ENCODE measurements at regions not wholly inside any gene's neighbourhood (a gene's known extent, or its start where the extent isn't known, plus 50 kb on each side); places are given as distances from the start of the nearest gene placed in this dataset.

DNA sequence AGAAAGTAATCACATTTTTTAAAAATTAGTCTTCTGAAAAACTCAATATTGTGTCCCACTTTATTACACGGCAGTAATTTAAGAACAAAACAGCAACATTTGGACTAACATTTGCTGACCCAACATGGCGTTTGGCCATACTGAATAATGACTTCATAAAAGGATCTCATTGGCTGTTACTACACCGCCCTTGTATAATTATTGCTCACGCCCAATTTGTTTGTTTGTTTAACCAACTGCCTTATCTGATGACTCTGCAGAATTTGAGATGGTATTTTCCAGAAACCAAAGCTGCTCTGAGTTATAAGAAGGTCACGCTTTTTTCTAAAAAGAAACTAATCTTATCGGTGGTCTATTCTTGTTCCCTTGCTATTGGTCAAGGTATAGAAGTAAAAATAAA, 200.2 kb upstream of the TARS1 start:
- no peak overlapping the region for H3K27ac ChIP-seq (ENCODE audit: low read depth, low read length)

DNA sequence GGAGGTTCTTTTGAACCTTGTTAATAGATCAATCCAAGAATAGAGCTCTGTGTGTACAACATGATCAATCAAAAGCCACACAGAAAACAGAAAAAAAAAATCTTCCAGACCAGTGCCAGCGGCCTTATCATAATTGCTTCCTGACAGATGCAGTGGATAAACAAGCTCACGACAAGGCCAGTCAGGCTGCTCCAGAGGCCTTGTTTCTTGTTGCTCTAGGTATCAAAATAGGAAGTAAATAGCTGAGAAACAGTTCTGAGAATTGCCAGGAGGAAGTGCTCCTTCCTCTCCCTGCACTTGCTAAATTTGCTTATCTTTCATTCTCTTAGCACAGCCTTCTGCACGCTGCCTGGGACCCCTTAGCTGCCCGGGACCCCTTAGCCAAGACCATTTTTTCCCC, 199.0 kb upstream of the TARS1 start:
- no peak for TF ChIP-seq EZH2phosphoT487 (IDR thresholded peaks at IDR 0.05; ENCODE audit: borderline replicate concordance, low read length)
- TF ChIP-seq, protein P1, sequence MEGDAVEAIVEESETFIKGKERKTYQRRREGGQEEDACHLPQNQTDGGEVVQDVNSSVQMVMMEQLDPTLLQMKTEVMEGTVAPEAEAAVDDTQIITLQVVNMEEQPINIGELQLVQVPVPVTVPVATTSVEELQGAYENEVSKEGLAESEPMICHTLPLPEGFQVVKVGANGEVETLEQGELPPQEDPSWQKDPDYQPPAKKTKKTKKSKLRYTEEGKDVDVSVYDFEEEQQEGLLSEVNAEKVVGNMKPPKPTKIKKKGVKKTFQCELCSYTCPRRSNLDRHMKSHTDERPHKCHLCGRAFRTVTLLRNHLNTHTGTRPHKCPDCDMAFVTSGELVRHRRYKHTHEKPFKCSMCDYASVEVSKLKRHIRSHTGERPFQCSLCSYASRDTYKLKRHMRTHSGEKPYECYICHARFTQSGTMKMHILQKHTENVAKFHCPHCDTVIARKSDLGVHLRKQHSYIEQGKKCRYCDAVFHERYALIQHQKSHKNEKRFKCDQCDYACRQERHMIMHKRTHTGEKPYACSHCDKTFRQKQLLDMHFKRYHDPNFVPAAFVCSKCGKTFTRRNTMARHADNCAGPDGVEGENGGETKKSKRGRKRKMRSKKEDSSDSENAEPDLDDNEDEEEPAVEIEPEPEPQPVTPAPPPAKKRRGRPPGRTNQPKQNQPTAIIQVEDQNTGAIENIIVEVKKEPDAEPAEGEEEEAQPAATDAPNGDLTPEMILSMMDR (IDR thresholded peaks at IDR 0.05; ENCODE audit: low read depth, low read length, poor library complexity, severe bottlenecking) = no peak
- Histone ChIP-seq H3K79me2 (ENCODE audit: control insufficient read depth, low read length) (no peaks in the 10 kb centered on the region), H3K4me2 (ENCODE audit: low read length) (no peak overlapping the region)

More for the DNA sequence above, 200.2 kb upstream of the TARS1 start:
- no peaks in the 10 kb centered on the region for H3K4me1 ChIP-seq (ENCODE audit: control insufficient read depth, low read length)
- no peak overlapping the region for H3K4me2 ChIP-seq (ENCODE audit: low read length)
- no peak overlapping the region for H3K4me3 ChIP-seq (ENCODE audit: low read length)
- no peaks in the 10 kb centered on the region for H3K79me2 ChIP-seq (ENCODE audit: control insufficient read depth, low read length)
- no peaks in the 10 kb centered on the region for H3F3A ChIP-seq (ENCODE audit: control insufficient read depth, insufficient read depth)
- no peaks in the 10 kb centered on the region for H3K27me3 ChIP-seq (ENCODE audit: control insufficient read depth, low read length)
- no peaks in the 10 kb centered on the region for H3K9me3 ChIP-seq (ENCODE audit: control insufficient read depth, insufficient read depth, low read length)
- no peaks in the 10 kb centered on the region for H3K9me2 ChIP-seq (replicated peaks; ENCODE audit: control insufficient read depth, low read length)
- TF ChIP-seq EZH2phosphoT487 (IDR thresholded peaks at IDR 0.05; ENCODE audit: borderline replicate concordance, low read length) = no peak
- TF ChIP-seq, protein P1 (IDR thresholded peaks at IDR 0.05; ENCODE audit: low read depth, low read length, poor library complexity, severe bottlenecking) = no peak
- H4K20me1 ChIP-seq (ENCODE audit: control insufficient read depth, insufficient read depth, low read depth, low read length) = no peaks in the 10 kb centered on the region
- H3K36me3 ChIP-seq (ENCODE audit: control insufficient read depth, low read length) = no peaks in the 10 kb centered on the region

DNA sequence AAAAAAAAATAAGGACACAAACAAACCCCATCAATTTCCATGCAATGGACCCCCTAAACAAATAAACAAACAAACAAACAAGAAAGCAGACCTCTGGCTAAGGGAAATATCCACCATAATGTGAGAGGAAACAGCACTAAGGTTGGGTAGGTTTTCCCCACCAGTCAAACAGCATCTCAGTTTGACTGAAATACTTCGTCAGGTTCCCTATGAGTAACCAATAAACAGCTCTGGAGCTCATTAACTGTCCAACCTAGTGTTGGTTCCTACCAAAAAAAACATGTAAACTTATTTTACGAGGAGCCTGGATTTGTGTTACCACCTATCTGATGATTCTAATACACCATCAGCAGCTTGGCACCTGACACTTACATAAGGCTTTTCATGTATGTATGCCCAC, 198.5 kb upstream of the TARS1 start:
- Histone ChIP-seq H3K36me3 (ENCODE audit: control insufficient read depth, low read length) (no peaks in the 10 kb centered on the region), H3K79me2 (ENCODE audit: control insufficient read depth, low read length) (no peaks in the 10 kb centered on the region), H3K27ac (ENCODE audit: low read depth, low read length) (no peak overlapping the region), H4K20me1 (ENCODE audit: control insufficient read depth, insufficient read depth, low read depth, low read length) (no peaks in the 10 kb centered on the region), H3K4me1 (ENCODE audit: control insufficient read depth, low read length) (no peaks in the 10 kb centered on the region), H3K27me3 (ENCODE audit: control insufficient read depth, low read length) (no peaks in the 10 kb centered on the region), H3K9me3 (ENCODE audit: control insufficient read depth, insufficient read depth, low read length) (no peaks in the 10 kb centered on the region), H3F3A (ENCODE audit: control insufficient read depth, insufficient read depth) (no peaks in the 10 kb centered on the region), H3K4me2 (ENCODE audit: low read length) (no peak overlapping the region), H3K4me3 (ENCODE audit: low read length) (no peak overlapping the region), H3K9me2 (replicated peaks; ENCODE audit: control insufficient read depth, low read length) (no peaks in the 10 kb centered on the region)
- no peak for TF ChIP-seq EZH2phosphoT487 (IDR thresholded peaks at IDR 0.05; ENCODE audit: borderline replicate concordance, low read length)

More for the DNA sequence above, 199.0 kb upstream of the TARS1 start:
- Histone ChIP-seq H3F3A (ENCODE audit: control insufficient read depth, insufficient read depth) (no peaks in the 10 kb centered on the region), H3K9me2 (replicated peaks; ENCODE audit: control insufficient read depth, low read length) (no peaks in the 10 kb centered on the region), H3K27me3 (ENCODE audit: control insufficient read depth, low read length) (no peaks in the 10 kb centered on the region), H3K27ac (ENCODE audit: low read depth, low read length) (no peak overlapping the region), H3K4me1 (ENCODE audit: control insufficient read depth, low read length) (no peaks in the 10 kb centered on the region), H4K20me1 (ENCODE audit: control insufficient read depth, insufficient read depth, low read depth, low read length) (no peaks in the 10 kb centered on the region), H3K36me3 (ENCODE audit: control insufficient read depth, low read length) (no peaks in the 10 kb centered on the region), H3K4me3 (ENCODE audit: low read length) (no peak overlapping the region), H3K9me3 (ENCODE audit: control insufficient read depth, insufficient read depth, low read length) (no peaks in the 10 kb centered on the region)

DNA sequence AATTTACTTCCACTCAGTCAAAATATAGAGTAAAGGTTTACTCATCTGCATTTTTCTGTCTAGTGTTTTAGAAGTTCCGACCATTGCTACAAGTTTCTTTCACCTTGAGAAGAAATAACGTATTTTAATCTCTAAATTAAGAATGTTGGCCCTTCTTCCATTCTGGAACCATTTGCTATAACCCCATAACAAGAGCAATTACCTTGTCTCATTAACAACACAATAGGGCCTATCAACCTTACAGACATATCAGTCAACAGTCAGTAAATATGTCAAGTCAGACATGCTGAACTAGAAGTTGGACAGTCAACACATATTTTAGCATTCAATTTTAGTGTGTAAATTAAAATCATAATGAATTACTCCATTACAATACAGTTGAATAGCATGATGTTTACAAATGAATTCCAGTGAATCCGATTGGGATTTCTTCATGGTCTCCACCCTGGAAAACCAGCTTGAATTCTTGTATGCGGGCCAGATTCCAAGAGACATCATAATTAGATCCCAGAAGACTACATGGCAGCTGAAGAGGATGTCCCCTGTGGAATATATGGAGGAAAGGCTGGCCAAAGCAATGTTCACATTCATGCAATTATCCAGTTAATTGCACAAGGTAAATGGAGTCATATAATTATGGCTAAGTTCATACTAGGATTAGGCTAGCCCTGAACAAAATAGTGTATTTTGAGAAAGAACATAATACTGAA, 196.2 kb upstream of the TARS1 start:
- Histone ChIP-seq H3K27me3 (ENCODE audit: control insufficient read depth, low read length) (no peaks in the 10 kb centered on the region), H3K4me2 (ENCODE audit: low read length) (no peak overlapping the region), H3F3A (ENCODE audit: control insufficient read depth, insufficient read depth) (no peaks in the 10 kb centered on the region), H3K4me3 (ENCODE audit: low read length) (no peak overlapping the region), H3K27ac (ENCODE audit: low read depth, low read length) (no peak overlapping the region), H3K9me3 (ENCODE audit: control insufficient read depth, insufficient read depth, low read length) (no peaks in the 10 kb centered on the region), H3K36me3 (ENCODE audit: control insufficient read depth, low read length) (no peaks in the 10 kb centered on the region), H3K9me2 (replicated peaks; ENCODE audit: control insufficient read depth, low read length) (no peaks in the 10 kb centered on the region), H3K4me1 (ENCODE audit: control insufficient read depth, low read length) (no peaks in the 10 kb centered on the region), H4K20me1 (ENCODE audit: control insufficient read depth, insufficient read depth, low read depth, low read length) (no peaks in the 10 kb centered on the region), H3K79me2 (ENCODE audit: control insufficient read depth, low read length) (no peaks in the 10 kb centered on the region)
- TF ChIP-seq, protein P1 (IDR thresholded peaks at IDR 0.05; ENCODE audit: low read depth, low read length, poor library complexity, severe bottlenecking) = no peak
- TF ChIP-seq EZH2phosphoT487 (IDR thresholded peaks at IDR 0.05; ENCODE audit: borderline replicate concordance, low read length) = no peak

Measured in DOHH2 (cell line).